ENCODE measurements at regions not wholly inside any gene's neighbourhood (a gene's known extent, or its start where the extent isn't known, plus 50 kb on each side); places are given as distances from the start of the nearest gene placed in this dataset.

- WGBS, 5 donors: 26 to 44% (median 38%) methylated on average over 4 of the region's 4 CpGs
- no peaks in the 10 kb centered on the region for H3K36me3 ChIP-seq
- DNase-seq: no peak
- TF ChIP-seq POLR2A (IDR thresholded peaks at IDR 0.05): no peak
- no peak for TF ChIP-seq POLR2AphosphoS5 (IDR thresholded peaks at IDR 0.05)
- TF ChIP-seq, protein P1, sequence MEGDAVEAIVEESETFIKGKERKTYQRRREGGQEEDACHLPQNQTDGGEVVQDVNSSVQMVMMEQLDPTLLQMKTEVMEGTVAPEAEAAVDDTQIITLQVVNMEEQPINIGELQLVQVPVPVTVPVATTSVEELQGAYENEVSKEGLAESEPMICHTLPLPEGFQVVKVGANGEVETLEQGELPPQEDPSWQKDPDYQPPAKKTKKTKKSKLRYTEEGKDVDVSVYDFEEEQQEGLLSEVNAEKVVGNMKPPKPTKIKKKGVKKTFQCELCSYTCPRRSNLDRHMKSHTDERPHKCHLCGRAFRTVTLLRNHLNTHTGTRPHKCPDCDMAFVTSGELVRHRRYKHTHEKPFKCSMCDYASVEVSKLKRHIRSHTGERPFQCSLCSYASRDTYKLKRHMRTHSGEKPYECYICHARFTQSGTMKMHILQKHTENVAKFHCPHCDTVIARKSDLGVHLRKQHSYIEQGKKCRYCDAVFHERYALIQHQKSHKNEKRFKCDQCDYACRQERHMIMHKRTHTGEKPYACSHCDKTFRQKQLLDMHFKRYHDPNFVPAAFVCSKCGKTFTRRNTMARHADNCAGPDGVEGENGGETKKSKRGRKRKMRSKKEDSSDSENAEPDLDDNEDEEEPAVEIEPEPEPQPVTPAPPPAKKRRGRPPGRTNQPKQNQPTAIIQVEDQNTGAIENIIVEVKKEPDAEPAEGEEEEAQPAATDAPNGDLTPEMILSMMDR (IDR thresholded peaks at IDR 0.05): no peak
- no peak for TF ChIP-seq EP300 (IDR thresholded peaks at IDR 0.05)
- intact Hi-C loops (cut with DNase I; ENCODE audit: low total_unique reads): no loop called here
- H3K4me3 ChIP-seq: no peak overlapping the region
- no peaks in the 10 kb centered on the region for H3K9me3 ChIP-seq
- H3K27me3 ChIP-seq: no peaks in the 10 kb centered on the region
- peaks cover 0 to 43% (median 10%) of the 10 kb centered on the region in 4 donors for H3K4me1 ChIP-seq
- H3K27ac ChIP-seq: no peak overlapping the region
Observed at GRCh38 chr3:56874269-56874668, 72.5 kb upstream of the ARHGEF3 start.

DNA sequence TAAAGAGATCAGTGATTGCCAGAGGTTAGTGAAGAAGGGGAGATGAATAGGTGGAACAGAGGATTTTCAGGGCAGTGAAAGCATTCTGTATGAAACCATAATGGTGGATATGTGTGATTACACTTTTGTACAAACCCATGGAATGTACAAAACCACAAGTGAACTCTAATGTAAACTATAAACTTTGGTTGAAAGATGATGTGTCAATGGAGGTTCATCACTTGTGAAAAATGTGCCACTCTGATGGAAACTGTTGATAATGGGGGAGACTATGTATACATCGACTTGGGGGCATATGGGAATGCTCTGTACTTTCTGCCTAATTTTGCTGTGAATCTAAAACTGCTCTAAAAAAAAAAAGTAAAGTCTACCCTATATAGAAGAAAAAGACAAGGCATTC, 68.7 kb upstream of the ARHGEF3 start:
- Histone ChIP-seq H3K36me3 (no peaks in the 10 kb centered on the region), H3K27me3 (no peaks in the 10 kb centered on the region), H3K4me1 (peaks cover 0 to 27% (median 11%) of the 10 kb centered on the region in 4 donors), H3K27ac (no peak overlapping the region), H3K4me3 (no peak overlapping the region), H3K9me3 (no peaks in the 10 kb centered on the region)
- WGBS, 5 donors: 75 to 85% (median 79%) methylated on average over 1 of the region's 1 CpG
- DNase-seq: no peak
- TF ChIP-seq EP300 (IDR thresholded peaks at IDR 0.05): no peak
- no peak for TF ChIP-seq POLR2A (IDR thresholded peaks at IDR 0.05)
- TF ChIP-seq, protein P1 (IDR thresholded peaks at IDR 0.05): no peak
- TF ChIP-seq POLR2AphosphoS5 (IDR thresholded peaks at IDR 0.05): no peak
- intact Hi-C loops (cut with DNase I; ENCODE audit: low total_unique reads): no loop called here

DNA sequence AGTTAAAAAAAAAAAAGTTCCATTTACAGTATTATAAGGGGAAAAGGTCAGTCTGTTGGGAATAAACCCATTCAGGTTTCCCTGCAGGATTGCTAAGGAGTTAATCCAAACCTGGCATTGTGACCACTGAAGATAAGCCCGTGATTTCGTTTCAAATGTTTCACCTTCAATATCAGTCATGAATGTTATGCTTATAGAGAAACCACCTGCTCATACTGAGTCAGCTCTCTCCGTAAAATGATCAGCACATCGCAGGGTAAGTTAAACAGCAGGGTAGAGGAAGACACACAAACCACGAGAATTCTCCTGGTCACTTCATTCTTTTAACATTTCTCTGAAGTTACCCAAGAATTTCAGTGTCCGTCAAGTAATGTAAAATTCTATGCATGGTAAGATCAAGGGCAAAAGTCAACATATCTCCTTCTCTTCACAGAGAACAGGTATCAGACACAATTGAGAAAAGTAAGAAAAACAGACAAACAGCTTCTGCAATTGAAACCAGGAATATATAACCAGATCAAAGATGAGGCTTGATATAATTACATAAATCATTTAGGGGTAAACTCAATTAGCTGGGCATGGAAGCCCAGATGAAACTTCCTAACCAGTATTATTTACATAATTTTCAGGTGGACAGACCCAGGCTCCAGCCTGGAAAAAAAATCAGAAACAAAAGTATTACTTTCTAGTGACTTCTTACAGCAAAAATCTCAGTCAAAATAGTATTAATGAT, 67.6 kb upstream of the ARHGEF3 start:
- peak in 1 of 3 donors; percentile 58 for TF ChIP-seq POLR2AphosphoS5 (IDR thresholded peaks at IDR 0.05)
- TF ChIP-seq, protein P1 (IDR thresholded peaks at IDR 0.05): no peak
- no peak for TF ChIP-seq POLR2A (IDR thresholded peaks at IDR 0.05)
- no peak for TF ChIP-seq EP300 (IDR thresholded peaks at IDR 0.05)
- Histone ChIP-seq H3K27ac (no peak overlapping the region), H3K4me1 (peaks cover 0 to 19% (median 8%) of the 10 kb centered on the region in 4 donors), H3K4me3 (no peak overlapping the region), H3K27me3 (no peaks in the 10 kb centered on the region), H3K9me3 (no peaks in the 10 kb centered on the region), H3K36me3 (no peaks in the 10 kb centered on the region)
- DNase-seq: peak in 1 of 2 donors; percentile 54
- WGBS, 5 donors: 22 to 43% (median 35%) methylated on average over 6 of the region's 6 CpGs
- intact Hi-C loops (cut with DNase I; ENCODE audit: low total_unique reads): no loop called here

DNA sequence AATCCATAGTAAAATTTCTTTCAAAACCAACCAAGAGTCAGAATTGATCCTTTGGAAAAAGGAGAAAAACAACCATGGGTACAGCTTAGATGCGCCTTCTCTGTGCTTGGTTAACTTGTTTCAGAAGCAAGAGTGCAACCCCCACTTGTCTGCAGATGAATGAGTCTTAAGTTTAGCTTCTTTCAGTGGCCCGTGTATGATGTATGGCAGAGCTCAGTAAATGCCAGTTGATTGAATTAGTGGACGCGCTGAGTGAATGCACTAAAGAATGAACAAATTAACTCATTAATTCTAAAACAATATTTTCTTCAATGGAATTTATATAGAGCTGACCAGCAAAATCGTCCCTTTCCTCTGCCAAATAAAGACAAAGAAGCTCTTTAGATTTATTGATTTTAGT, 67.0 kb upstream of the ARHGEF3 start:
- Histone ChIP-seq H3K9me3 (no peaks in the 10 kb centered on the region), H3K27ac (no peak overlapping the region), H3K27me3 (no peaks in the 10 kb centered on the region), H3K4me1 (peaks cover 0 to 13% (median 6%) of the 10 kb centered on the region in 4 donors), H3K36me3 (no peaks in the 10 kb centered on the region), H3K4me3 (no peak overlapping the region)
- no peak for DNase-seq
- no peak for TF ChIP-seq EP300 (IDR thresholded peaks at IDR 0.05)
- TF ChIP-seq POLR2AphosphoS5 (IDR thresholded peaks at IDR 0.05): no peak
- TF ChIP-seq, protein P1 (IDR thresholded peaks at IDR 0.05): no peak
- no peak for TF ChIP-seq POLR2A (IDR thresholded peaks at IDR 0.05)
- WGBS, 5 donors: 47 to 68% (median 59%) methylated on average over 5 of the region's 5 CpGs
- intact Hi-C loops (cut with DNase I; ENCODE audit: low total_unique reads): no loop called here

Measured in stomach (tissue), 8 donors.